Stomach (tissue), 8 donors: ENCODE measurements at regions not wholly inside any gene's neighbourhood (a gene's known extent, or its start where the extent isn't known, plus 50 kb on each side); places are given as distances from the start of the nearest gene placed in this dataset.
A peak's percentile ranks its signal among the peaks of the same experiment; 100 is the strongest.

ENCODE experiments used
- DNase-seq, 2 donors: peaks; one replicate each; pipeline versions ENCODE4 v3.0.0 to v3.0.0-alpha.2; 2013 to 2019
- H3K27ac ChIP-seq, 5 donors: fragments of 200-600 bp in 4 of 5; sonication (generic) in 4 of 5; one replicate each; pipeline ENCODE4 v1.5.1; 2013 to 2019; ENCODE audit warnings: mild to moderate bottlenecking in 1 of 5, moderate library complexity in 1 of 5
- H3K27me3 ChIP-seq, 3 donors: fragments of 200-600 bp; sonication (generic); one replicate each; pipeline ENCODE4 v1.5.1; 2017 to 2019; ENCODE audit warnings: mixed run types in 1 of 3
- H3K36me3 ChIP-seq, 4 donors: fragments of 200-600 bp; sonication (generic); 1 replicate in 3 of 4; 2 replicates in 1 of 4; pipeline ENCODE4 v1.5.1; 2016 to 2019
- H3K4me1 ChIP-seq, 4 donors: fragments of 200-600 bp; sonication (generic); one replicate each; pipeline ENCODE4 v1.5.1; 2016 to 2019
- H3K4me3 ChIP-seq, 4 donors: fragments of 200-600 bp; sonication (generic) in 3 of 4; one replicate each; pipeline ENCODE4 v1.5.1; 2016 to 2019; ENCODE audit warnings: mild to moderate bottlenecking in 1 of 4
- H3K9me3 ChIP-seq, 4 donors: fragments of 200-600 bp; sonication (generic); one replicate each; pipeline ENCODE4 v1.5.1; 2016 to 2019
- EP300 ChIP-seq: sonication (generic); formaldehyde crosslinking; IDR thresholded peaks from one replicate; pipeline ENCODE4 v1.6.1; 2017; ENCODE audit warnings: antibody characterized with exemption
- POLR2A ChIP-seq, 4 donors: fragments of 450-650 bp; IDR thresholded peaks; one replicate each; pipeline ENCODE4 v1.6.1; 2016; ENCODE audit warnings: antibody characterized with exemption in 4 of 4, control low read depth in 2 of 4, mild to moderate bottlenecking in 1 of 4, moderate library complexity in 1 of 4
- POLR2AphosphoS5 ChIP-seq, 3 donors: sonication (generic); formaldehyde crosslinking; IDR thresholded peaks; one replicate each; pipeline ENCODE4 v1.6.1; 2016; ENCODE audit warnings: antibody characterized with exemption in 3 of 3
- WGBS, 5 donors: extraction: QIAGEN DNeasy Blood & Tissue Kit in 3 of 5; methylation state at CpG; one replicate each; pipeline versions ENCODE4 v1.1.5 to v1.1.7; 2013 to 2018; 5-methylcytosine and 5-hydroxymethylcytosine counted together
- intact Hi-C: fragments of 100-400 bp; cut with DNase I; formaldehyde crosslinking; loops from one replicate; pipeline ENCODE4 v1.15.1; 2023; ENCODE audit warnings: low total_unique reads
- TF ChIP-seq, protein P1 (sequence below), 7 experiments: fragments of 450-650 bp in 4 of 7; fragments of 200-600 bp in 3 of 7; sonication (generic) in 3 of 7; IDR thresholded peaks; one replicate each; pipeline ENCODE4 v1.5.1; 2016 to 2019; ENCODE audit warnings: antibody characterized with exemption in 7 of 7, control low read depth in 2 of 7, mild to moderate bottlenecking in 1 of 7
- donor health status: healthy with polysubstance abuse.
- donor health status: Bipolar disorder and iron deficiency.
- donor health status: healthy.

DNA sequence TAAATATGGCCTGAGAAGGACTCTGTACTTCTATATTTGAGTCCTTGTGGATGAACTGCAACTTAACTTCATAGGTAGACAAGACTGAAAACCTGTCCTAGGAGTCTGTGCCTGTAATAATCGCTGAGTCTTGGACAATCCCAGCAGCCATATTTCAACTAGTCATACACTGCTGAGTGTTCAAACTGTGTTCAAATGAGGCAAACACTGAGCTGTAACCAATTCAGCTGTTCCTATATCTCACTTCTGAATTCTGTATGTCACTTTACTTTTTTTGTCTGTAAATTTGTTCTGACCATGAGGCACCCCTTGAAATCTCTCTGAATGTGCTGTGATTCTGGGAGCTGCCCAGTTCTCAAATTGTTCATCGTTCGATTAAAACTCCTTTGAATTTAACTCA, 72.4 kb downstream of the FOXF2 start:
- Histone ChIP-seq H3K9me3 (no peaks in the 10 kb centered on the region), H3K27ac (no peak overlapping the region), H3K4me3 (no peak overlapping the region), H3K27me3 (no peaks in the 10 kb centered on the region), H3K36me3 (no peaks in the 10 kb centered on the region), H3K4me1 (no peaks in the 10 kb centered on the region)
- 54 to 96% (median 92%) methylated on average over 3 of the region's 3 CpGs for WGBS, 5 donors
- intact Hi-C loops: no loop called here
- TF ChIP-seq POLR2A (IDR thresholded peaks at IDR 0.05): no peak
- TF ChIP-seq, protein P1, sequence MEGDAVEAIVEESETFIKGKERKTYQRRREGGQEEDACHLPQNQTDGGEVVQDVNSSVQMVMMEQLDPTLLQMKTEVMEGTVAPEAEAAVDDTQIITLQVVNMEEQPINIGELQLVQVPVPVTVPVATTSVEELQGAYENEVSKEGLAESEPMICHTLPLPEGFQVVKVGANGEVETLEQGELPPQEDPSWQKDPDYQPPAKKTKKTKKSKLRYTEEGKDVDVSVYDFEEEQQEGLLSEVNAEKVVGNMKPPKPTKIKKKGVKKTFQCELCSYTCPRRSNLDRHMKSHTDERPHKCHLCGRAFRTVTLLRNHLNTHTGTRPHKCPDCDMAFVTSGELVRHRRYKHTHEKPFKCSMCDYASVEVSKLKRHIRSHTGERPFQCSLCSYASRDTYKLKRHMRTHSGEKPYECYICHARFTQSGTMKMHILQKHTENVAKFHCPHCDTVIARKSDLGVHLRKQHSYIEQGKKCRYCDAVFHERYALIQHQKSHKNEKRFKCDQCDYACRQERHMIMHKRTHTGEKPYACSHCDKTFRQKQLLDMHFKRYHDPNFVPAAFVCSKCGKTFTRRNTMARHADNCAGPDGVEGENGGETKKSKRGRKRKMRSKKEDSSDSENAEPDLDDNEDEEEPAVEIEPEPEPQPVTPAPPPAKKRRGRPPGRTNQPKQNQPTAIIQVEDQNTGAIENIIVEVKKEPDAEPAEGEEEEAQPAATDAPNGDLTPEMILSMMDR (IDR thresholded peaks at IDR 0.05): no peak
- no peak for TF ChIP-seq POLR2AphosphoS5 (IDR thresholded peaks at IDR 0.05)
- no peak for TF ChIP-seq EP300
- DNase-seq: no peak

DNA sequence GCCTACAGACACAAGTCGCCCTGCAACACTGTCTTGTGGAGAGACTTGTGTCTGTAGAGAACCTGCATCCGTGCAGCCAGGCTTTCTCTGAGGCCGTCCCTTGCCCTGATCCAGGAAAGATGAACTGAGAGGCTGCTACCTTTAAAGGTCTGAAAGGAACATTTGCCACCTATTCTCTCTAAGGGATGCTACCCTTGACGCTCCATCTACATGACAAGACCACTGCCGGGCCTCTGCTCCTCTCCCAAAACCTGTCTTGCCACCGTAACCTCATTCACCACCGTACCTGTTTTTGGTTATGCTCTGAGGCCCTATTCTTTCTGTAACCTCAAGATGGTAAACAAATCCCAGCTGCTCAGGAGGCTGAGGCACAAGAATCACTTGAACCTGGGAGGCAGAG, 73.9 kb downstream of the FOXF2 start:
- intact Hi-C loops: no loop called here
- Histone ChIP-seq H3K9me3 (no peaks in the 10 kb centered on the region), H3K4me3 (no peak overlapping the region), H3K36me3 (no peaks in the 10 kb centered on the region), H3K4me1 (no peaks in the 10 kb centered on the region), H3K27ac (no peak overlapping the region), H3K27me3 (no peaks in the 10 kb centered on the region)
- TF ChIP-seq POLR2AphosphoS5 (IDR thresholded peaks at IDR 0.05) (no peak), POLR2A (IDR thresholded peaks at IDR 0.05) (no peak), EP300 (no peak)
- TF ChIP-seq, protein P1 (IDR thresholded peaks at IDR 0.05): no peak
- DNase-seq: no peak
- 67 to 82% (median 78%) methylated on average over 7 of the region's 7 CpGs for WGBS, 5 donors

DNA sequence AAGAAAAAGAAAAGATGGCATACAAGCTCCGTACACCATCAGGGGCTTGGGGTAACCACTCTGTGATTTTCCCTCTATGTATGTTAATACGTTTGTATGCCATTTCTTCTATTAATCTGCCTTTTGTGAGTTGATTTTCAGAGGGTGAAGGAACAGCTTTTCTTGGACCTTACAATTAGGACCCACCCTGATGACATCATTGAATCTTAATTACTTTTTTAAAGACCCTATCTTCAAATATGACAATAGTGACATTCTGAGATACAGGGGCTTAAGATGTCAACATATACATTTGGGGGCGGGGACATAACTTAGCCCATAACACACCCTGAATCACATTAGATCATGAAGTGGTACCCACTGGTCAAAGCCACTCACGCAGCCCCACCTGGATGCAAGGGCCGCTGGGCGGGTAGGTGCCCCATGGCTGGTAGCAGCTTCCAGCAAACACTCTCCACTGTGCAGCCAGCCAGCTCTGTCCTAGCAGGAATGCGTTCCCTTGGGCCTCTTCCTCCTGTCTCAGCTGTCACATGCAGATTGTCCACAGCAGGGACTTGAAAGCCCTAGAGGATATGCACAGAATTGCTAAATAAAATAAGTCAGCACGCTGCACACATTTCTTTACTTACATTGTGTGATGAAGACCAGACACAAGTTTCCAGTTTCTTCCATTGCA, 74.5 kb downstream of the FOXF2 start:
- Histone ChIP-seq H3K4me1 (no peaks in the 10 kb centered on the region), H3K4me3 (no peak overlapping the region), H3K9me3 (no peaks in the 10 kb centered on the region), H3K36me3 (no peaks in the 10 kb centered on the region), H3K27ac (no peak overlapping the region), H3K27me3 (peaks cover 0 to 3% (median 0%) of the 10 kb centered on the region in 3 donors)
- TF ChIP-seq, protein P1 (IDR thresholded peaks at IDR 0.05): no peak
- no peak for TF ChIP-seq POLR2A (IDR thresholded peaks at IDR 0.05)
- no peak for TF ChIP-seq EP300
- no peak for TF ChIP-seq POLR2AphosphoS5 (IDR thresholded peaks at IDR 0.05)
- DNase-seq: no peak
- WGBS, 5 donors: 85 to 93% (median 90%) methylated on average over 7 to 8 of the region's 8 CpGs
- intact Hi-C loops: no loop called here

DNA sequence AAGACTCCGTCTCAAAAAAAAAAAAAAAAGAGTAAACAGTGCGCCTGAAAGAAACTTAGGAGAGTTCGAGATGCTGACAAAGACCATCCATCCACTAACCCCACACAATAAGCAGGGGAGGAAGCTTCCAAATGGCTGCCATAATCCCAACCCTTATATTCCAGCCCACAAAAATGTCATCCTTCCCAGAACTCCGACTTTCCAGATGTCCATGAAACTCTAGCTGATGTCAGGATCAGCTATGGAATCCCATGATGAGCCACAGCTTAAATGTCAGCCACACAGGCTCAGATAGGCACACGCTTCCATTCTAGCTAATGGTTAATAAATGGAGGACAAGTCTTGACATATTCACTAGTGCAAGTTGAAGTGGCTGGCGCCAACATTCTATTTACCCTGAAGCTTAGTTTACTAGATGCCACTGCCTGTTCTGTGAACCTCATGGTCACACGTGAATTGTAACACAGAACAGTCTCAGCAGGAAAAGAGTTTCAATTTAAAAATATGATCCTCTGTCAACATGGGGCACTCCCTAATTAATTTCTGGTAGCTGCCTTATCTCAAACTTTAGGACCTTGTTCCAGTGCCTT, 75.5 kb downstream of the FOXF2 start:
- Histone ChIP-seq H3K4me1 (no peaks in the 10 kb centered on the region), H3K27me3 (peaks cover 0 to 3% (median 0%) of the 10 kb centered on the region in 3 donors), H3K9me3 (no peaks in the 10 kb centered on the region), H3K4me3 (no peak overlapping the region), H3K27ac (no peak overlapping the region), H3K36me3 (no peaks in the 10 kb centered on the region)
- peak in 1 of 2 donors; percentile 11 for DNase-seq
- intact Hi-C loops: no loop called here
- TF ChIP-seq POLR2A (IDR thresholded peaks at IDR 0.05) (no peak), POLR2AphosphoS5 (IDR thresholded peaks at IDR 0.05) (no peak), EP300 (no peak)
- TF ChIP-seq, protein P1 (IDR thresholded peaks at IDR 0.05): no peak
- WGBS, 5 donors: 66 to 82% (median 69%) methylated on average over 6 to 7 of the region's 7 CpGs
